ENCODE measurements at regions not wholly inside any gene's neighbourhood (a gene's known extent, or its start where the extent isn't known, plus 50 kb on each side); places are given as distances from the start of the nearest gene placed in this dataset.

DNA sequence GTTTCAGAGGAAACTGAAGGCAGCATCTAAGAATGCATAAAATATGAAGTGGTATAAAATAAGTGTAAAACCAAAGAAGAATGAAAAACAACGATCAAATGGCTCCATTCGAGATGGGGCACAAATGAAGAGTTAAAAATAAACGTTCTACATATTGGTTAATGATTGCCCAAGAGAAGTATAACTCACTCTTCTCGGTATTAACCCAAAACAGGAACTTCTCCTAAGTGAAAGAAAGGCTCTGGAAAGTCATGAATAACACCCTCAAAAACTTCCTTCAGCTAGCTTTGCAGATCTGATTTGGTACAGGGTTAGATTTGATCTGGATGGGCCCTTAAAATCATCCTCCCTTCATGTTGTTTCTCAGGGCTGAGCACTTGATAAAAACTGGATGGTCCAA is 94.3 kb upstream of the ADO start:
- H3K4me3 ChIP-seq (ENCODE audit: low read length) = no peak overlapping the region
- H3K9me3 ChIP-seq (ENCODE audit: control insufficient read depth, low read length) = no peaks in the 10 kb centered on the region
- WGBS = 63% methylated on average over 4 of the region's 4 CpGs
- no peaks in the 10 kb centered on the region for H3K27me3 ChIP-seq (ENCODE audit: control insufficient read depth, insufficient read depth)
- H3K27ac ChIP-seq (ENCODE audit: low read length) = no peak overlapping the region
- no peak for DNase-seq
- intact Hi-C loops (cut with DNase I) = no loop called here
- no peaks in the 10 kb centered on the region for H3K4me1 ChIP-seq (ENCODE audit: control insufficient read depth, insufficient read depth, low read length)
- no peak for ATAC-seq

DNA sequence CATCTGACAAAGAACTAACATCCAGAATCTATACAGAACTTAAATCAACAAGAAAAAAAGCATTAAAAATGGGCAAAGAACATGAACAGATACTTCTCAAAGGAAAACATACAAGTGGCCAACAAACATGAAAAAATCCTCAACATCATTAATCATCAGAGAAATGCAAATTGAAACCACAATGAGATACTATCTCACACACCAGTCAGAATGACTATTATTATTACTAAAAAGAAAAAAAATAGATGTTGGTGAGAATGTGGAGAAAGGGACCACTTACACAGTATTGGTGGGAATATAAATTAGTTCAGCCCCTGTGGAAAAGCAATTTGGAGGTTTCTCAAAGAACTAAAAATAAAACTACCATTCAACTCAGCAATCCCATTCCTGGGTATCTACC is 89.1 kb upstream of the ADO start:
- H3K9me3 ChIP-seq (ENCODE audit: control insufficient read depth, low read length) = no peaks in the 10 kb centered on the region
- no peak for DNase-seq
- ATAC-seq = no peak

DNA sequence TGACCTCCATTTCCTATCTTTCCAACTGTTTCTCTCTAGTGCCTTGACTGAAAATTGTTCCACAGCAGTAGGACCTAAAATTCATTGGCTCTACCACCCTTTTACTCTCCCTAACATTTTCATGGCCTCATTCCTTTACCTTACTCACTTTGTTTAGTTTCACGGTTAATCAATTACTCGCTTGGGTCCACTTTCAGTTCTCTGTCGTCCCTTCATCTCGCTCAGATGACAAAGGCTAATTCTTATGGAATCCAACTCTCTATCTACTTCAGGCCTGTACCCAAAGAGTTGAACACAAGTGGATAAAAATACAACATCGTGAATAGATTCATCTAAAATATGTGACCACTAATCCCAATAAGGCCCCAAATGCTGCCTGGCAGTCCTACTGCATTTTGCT is 85.9 kb upstream of the ADO start:
- Histone ChIP-seq H3K4me1 (ENCODE audit: control insufficient read depth, insufficient read depth, low read length) (no peaks in the 10 kb centered on the region), H3K4me3 (ENCODE audit: low read length) (no peak overlapping the region), H3K27me3 (ENCODE audit: control insufficient read depth, insufficient read depth) (no peaks in the 10 kb centered on the region), H3K9me3 (ENCODE audit: control insufficient read depth, low read length) (no peaks in the 10 kb centered on the region), H3K27ac (ENCODE audit: low read length) (no peak overlapping the region)
- intact Hi-C loops (cut with DNase I) = no loop called here
- DNase-seq (no peak), ATAC-seq (no peak)
- WGBS = 94% methylated on average over 5 of the region's 5 CpGs

More for the DNA sequence above, 89.1 kb upstream of the ADO start:
- Histone ChIP-seq H3K27me3 (ENCODE audit: control insufficient read depth, insufficient read depth) (no peaks in the 10 kb centered on the region), H3K27ac (ENCODE audit: low read length) (no peak overlapping the region), H3K4me1 (ENCODE audit: control insufficient read depth, insufficient read depth, low read length) (no peaks in the 10 kb centered on the region), H3K4me3 (ENCODE audit: low read length) (no peak overlapping the region)
- intact Hi-C loops (cut with DNase I) = no loop called here

DNA sequence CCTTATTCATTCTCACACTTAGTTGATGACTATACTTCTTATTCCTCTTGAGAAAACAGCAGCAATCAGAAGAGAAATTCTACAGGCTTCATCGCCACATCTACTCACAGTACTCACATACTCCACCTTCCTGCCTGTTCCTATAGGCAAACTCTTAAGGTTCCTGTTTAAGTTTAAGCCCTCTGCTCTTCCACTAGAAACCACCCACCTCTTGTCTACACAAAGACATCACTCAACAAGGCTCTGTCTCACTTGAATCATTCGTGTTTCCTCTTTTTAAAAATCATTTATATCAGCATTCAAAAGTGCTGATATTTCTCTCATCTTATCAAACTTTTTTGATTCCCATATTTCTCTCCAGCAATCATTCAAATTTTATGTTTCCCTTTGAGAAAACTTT is 85.5 kb upstream of the ADO start:
- no peak overlapping the region for H3K27ac ChIP-seq (ENCODE audit: low read length)

DNA sequence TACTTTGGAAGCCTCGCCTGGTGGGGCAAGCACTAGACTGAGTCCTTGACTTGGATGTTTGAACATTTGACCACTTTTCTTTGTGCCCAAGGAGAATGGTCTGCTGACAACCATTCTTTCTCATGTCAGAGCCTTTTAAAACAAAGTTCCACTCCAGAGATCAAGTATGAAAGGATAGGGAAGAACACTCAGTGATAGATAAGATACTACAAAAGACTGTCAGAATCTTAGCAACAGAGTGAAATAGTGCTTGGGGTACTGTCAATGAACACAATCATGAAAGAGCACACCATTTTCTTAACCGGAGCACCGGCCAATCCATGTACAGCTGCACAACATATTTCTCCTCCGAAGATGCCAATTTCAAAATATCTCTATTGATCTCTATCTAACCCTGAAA is 82.8 kb upstream of the ADO start:
- no peak overlapping the region for H3K27ac ChIP-seq (ENCODE audit: low read length)
- H3K4me3 ChIP-seq (ENCODE audit: low read length) = no peak overlapping the region
- H3K27me3 ChIP-seq (ENCODE audit: control insufficient read depth, insufficient read depth) = no peaks in the 10 kb centered on the region
- DNase-seq (no peak), ATAC-seq (no peak)
- 90% methylated on average over 4 of the region's 4 CpGs for WGBS
- intact Hi-C loops (cut with DNase I) = no loop called here
- H3K4me1 ChIP-seq (ENCODE audit: control insufficient read depth, insufficient read depth, low read length) = no peaks in the 10 kb centered on the region
- H3K9me3 ChIP-seq (ENCODE audit: control insufficient read depth, low read length) = no peaks in the 10 kb centered on the region

More for the DNA sequence above, 85.5 kb upstream of the ADO start:
- Histone ChIP-seq H3K9me3 (ENCODE audit: control insufficient read depth, low read length) (no peaks in the 10 kb centered on the region), H3K4me1 (ENCODE audit: control insufficient read depth, insufficient read depth, low read length) (no peaks in the 10 kb centered on the region), H3K27me3 (ENCODE audit: control insufficient read depth, insufficient read depth) (no peaks in the 10 kb centered on the region), H3K4me3 (ENCODE audit: low read length) (no peak overlapping the region)
- DNase-seq (no peak), ATAC-seq (no peak)
- intact Hi-C loops (cut with DNase I) = no loop called here
- WGBS = 75% methylated on average over 2 of the region's 2 CpGs

DNA sequence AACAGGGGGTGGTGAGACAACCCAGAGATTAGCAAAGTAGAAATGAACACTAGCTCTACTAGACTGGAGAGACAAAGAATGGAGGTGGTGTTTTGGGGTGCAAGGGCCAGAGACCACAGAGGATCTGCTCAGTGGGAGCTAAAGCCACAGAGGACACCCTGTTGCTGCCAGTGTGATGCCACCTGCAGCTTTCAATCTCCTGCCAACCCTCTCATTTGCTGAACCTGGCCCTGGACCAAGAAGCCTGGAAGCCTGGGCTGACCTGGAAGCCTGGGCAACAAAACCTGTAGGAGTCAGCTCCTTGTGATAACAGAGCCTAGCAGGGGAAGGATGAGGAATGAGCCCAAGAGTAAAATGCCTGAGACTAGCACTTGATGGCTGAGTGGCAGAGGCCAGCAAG is 81.1 kb upstream of the ADO start:
- Histone ChIP-seq H3K4me3 (ENCODE audit: low read length) (no peak overlapping the region), H3K27me3 (ENCODE audit: control insufficient read depth, insufficient read depth) (no peaks in the 10 kb centered on the region), H3K9me3 (ENCODE audit: control insufficient read depth, low read length) (no peaks in the 10 kb centered on the region), H3K4me1 (ENCODE audit: control insufficient read depth, insufficient read depth, low read length) (no peaks in the 10 kb centered on the region), H3K27ac (ENCODE audit: low read length) (no peak overlapping the region)
- ATAC-seq (no peak), DNase-seq (no peak)
- intact Hi-C loops (cut with DNase I) = no loop called here

DNA sequence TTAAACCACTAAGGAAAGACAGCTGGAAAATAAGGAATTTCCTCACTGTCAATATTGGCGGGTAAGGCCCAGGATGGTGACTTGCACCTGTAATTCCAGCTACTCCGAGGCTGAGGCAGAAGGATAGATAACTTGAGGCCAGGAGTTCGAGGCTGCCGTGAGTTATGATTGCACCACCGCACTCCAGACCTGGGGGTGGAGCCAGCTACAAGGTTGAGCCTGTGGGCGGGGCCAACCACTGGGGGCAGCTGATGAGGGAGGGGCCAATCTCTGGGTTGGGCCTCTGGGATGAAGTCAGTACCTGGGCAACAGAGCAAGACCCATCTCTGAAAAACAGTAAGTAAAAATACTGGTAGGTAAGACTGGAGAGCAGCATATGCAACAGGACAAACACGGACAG is 80.1 kb upstream of the ADO start:
- Histone ChIP-seq H3K27ac (ENCODE audit: low read length) (no peak overlapping the region), H3K27me3 (ENCODE audit: control insufficient read depth, insufficient read depth) (no peaks in the 10 kb centered on the region), H3K9me3 (ENCODE audit: control insufficient read depth, low read length) (no peaks in the 10 kb centered on the region), H3K4me1 (ENCODE audit: control insufficient read depth, insufficient read depth, low read length) (no peaks in the 10 kb centered on the region), H3K4me3 (ENCODE audit: low read length) (no peak overlapping the region)
- 88% methylated on average over 7 of the region's 7 CpGs for WGBS
- intact Hi-C loops (cut with DNase I) = no loop called here
- ATAC-seq = no peak
- no peak for DNase-seq

DNA sequence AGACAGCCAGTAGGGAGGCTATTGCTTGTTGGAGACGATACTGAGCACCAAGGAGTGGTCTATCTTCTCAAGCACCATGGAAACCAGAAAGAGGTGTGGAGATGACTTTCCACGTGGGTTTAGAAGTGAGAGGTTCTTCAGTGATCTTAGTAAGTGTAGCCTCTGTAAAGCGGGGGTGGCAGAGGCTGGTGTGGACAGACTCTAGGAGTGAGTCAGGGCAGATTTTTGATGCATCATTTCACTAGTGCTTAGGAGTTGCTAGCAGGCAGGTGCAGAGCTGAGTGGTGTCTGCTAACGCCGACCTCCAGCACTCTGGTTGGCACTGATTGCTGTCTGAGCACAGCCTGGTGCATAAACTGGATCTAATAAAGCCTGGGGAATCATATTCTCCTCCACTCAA is 78.4 kb upstream of the ADO start:
- no peaks in the 10 kb centered on the region for H3K9me3 ChIP-seq (ENCODE audit: control insufficient read depth, low read length)
- H3K27ac ChIP-seq (ENCODE audit: low read length) = no peak overlapping the region
- no peak for DNase-seq
- H3K27me3 ChIP-seq (ENCODE audit: control insufficient read depth, insufficient read depth) = no peaks in the 10 kb centered on the region
- no peaks in the 10 kb centered on the region for H3K4me1 ChIP-seq (ENCODE audit: control insufficient read depth, insufficient read depth, low read length)
- no peak for ATAC-seq
- no peak overlapping the region for H3K4me3 ChIP-seq (ENCODE audit: low read length)
- intact Hi-C loops (cut with DNase I) = no loop called here
- WGBS = 78% methylated on average over 5 of the region's 5 CpGs

DNA sequence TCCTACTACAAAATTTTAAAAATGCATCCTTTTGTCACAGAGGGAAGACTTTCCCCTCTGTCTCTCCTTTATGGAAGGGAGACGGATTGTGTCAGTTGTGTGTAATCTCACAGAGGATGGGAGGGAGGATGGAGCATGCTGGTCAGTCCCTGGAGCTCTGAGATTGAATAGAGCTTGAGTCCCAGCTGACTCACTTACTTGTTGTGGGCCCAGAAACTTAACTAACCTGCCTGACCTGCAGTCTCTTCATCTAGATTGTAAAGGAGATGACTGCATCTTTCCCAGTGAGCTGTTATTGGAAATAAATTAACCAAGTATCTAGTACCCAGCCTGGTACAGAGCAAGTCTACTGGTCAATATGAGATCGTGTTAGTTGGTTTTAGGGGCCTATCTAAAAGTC is 77.9 kb upstream of the ADO start:
- intact Hi-C loops (cut with DNase I) = no loop called here

DNA sequence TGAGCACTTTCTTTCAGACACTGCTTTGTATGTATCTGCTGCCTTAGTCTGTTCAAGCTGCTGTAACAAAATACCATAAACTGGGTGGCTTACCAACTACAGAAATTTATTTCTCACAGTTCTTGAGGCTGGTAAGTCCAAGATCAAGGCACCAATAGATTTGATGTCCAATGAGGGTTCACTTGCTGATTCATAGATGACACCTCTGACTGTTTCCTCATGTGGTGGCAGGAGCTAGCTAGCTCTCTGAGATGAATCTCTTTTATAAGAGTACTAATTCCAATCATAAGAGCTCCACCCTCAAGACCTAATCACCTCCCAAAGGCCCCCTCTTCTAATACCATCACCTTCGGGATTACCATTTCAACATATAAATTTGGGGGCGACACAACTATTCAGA is 76.6 kb upstream of the ADO start:
- no peak overlapping the region for H3K4me3 ChIP-seq (ENCODE audit: low read length)
- intact Hi-C loops (cut with DNase I) = no loop called here
- no peaks in the 10 kb centered on the region for H3K4me1 ChIP-seq (ENCODE audit: control insufficient read depth, insufficient read depth, low read length)
- DNase-seq = no peak
- H3K9me3 ChIP-seq (ENCODE audit: control insufficient read depth, low read length) = no peaks in the 10 kb centered on the region
- 97% methylated on average over 2 of the region's 2 CpGs for WGBS
- no peaks in the 10 kb centered on the region for H3K27me3 ChIP-seq (ENCODE audit: control insufficient read depth, insufficient read depth)
- ATAC-seq = no peak
- no peak overlapping the region for H3K27ac ChIP-seq (ENCODE audit: low read length)

More for the DNA sequence above, 77.9 kb upstream of the ADO start:
- Histone ChIP-seq H3K27ac (ENCODE audit: low read length) (no peak overlapping the region), H3K9me3 (ENCODE audit: control insufficient read depth, low read length) (no peaks in the 10 kb centered on the region), H3K4me1 (ENCODE audit: control insufficient read depth, insufficient read depth, low read length) (no peaks in the 10 kb centered on the region), H3K4me3 (ENCODE audit: low read length) (no peak overlapping the region), H3K27me3 (ENCODE audit: control insufficient read depth, insufficient read depth) (no peaks in the 10 kb centered on the region)
- 90% methylated on average over 2 of the region's 2 CpGs for WGBS
- DNase-seq = no peak
- ATAC-seq = no peak

DNA sequence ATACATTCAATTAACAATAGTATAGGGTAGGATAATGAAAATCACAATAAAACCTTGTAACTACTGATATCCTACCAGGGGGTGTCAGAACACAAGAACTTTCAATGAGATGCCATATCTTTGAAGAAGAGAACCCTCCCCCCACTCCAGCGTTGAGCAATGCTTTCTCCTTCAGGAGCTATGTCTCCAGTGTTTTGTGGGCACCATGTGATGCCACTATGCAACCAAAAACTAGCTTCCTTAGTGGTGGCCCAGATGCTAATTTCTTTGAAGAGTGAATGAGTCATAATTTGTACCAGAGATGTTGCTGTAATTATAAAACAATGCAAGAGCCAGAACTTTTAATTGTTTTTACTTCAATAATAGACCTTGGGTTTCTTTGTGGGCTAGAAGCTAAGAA is 76.0 kb upstream of the ADO start:
- DNase-seq (no peak), ATAC-seq (no peak)
- Histone ChIP-seq H3K4me1 (ENCODE audit: control insufficient read depth, insufficient read depth, low read length) (no peaks in the 10 kb centered on the region), H3K27me3 (ENCODE audit: control insufficient read depth, insufficient read depth) (no peaks in the 10 kb centered on the region), H3K9me3 (ENCODE audit: control insufficient read depth, low read length) (no peaks in the 10 kb centered on the region), H3K27ac (ENCODE audit: low read length) (no peak overlapping the region), H3K4me3 (ENCODE audit: low read length) (no peak overlapping the region)
- 77% methylated on average over 1 of the region's 1 CpG for WGBS
- intact Hi-C loops (cut with DNase I) = no loop called here

DNA sequence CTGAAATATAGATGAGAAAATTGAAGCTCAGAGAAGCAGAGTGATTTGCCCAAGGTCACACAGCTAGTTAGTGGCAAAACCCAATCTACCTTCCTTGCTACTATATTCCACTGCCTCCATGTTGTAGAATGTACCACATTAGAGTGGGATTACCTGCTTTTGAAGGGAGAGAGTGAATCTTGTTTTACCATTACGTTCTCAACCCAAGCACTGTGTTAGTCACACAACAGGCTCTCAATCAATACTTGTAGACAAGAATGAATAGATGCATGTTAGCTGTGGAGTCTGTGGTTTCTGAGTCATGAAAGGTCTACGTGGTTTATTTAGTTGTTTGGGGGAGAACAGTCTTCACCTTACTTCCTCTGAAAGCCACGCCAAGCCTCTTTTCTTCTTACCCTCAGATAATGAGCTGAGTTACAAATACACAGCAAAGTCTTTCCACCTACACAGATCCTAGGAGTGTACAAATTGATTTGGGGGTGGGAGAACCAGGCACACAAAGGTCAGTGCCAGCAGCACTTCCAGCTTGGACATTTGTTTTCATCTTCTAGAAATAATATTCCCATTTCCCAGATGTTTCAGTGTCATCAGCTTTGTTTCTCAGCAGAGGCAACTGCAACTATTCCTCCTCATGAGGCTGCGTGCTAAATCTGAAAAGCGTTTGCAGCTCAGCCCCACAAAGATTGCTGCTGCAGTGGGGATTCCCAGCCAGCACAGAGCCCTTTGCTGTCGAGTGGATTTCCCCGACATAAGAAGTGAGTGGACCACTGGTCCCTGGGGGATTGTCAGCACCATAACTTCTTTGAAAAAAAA is 71.5 kb upstream of the ADO start:
- Histone ChIP-seq H3K4me1 (ENCODE audit: control insufficient read depth, insufficient read depth, low read length) (no peaks in the 10 kb centered on the region), H3K27ac (ENCODE audit: low read length) (no peak overlapping the region)
- WGBS = 78% methylated on average over 7 of the region's 7 CpGs

More for the DNA sequence above, 71.5 kb upstream of the ADO start:
- no peak for ATAC-seq
- Histone ChIP-seq H3K27me3 (ENCODE audit: control insufficient read depth, insufficient read depth) (no peaks in the 10 kb centered on the region), H3K9me3 (ENCODE audit: control insufficient read depth, low read length) (no peaks in the 10 kb centered on the region), H3K4me3 (ENCODE audit: low read length) (no peak overlapping the region)
- DNase-seq = no peak
- intact Hi-C loops (cut with DNase I) = no loop called here

Measured in right cardiac atrium (tissue), 5 donors.